Spleen (tissue), 7 donors: ENCODE measurements at regions not wholly inside any gene's neighbourhood (a gene's known extent, or its start where the extent isn't known, plus 50 kb on each side); places are given as distances from the start of the nearest gene placed in this dataset.

Source experiments
- POLR2A ChIP-seq, 3 donors: fragments of 450-650 bp; IDR thresholded peaks; one replicate each; pipeline ENCODE4 v1.5.1; 2017; ENCODE audit warnings: antibody characterized with exemption in 3 of 3, mild to moderate bottlenecking in 1 of 3
- POLR2AphosphoS5 ChIP-seq, 3 donors: sonication (generic); formaldehyde crosslinking; IDR thresholded peaks; one replicate each; pipeline ENCODE4 v1.5.1; 2017; ENCODE audit warnings: antibody characterized with exemption in 3 of 3
- TF ChIP-seq, protein P1 (sequence below), 11 experiments: fragments of 200-600 bp in 7 of 11; fragments of 450-650 bp in 4 of 11; sonication (generic) in 4 of 11; IDR thresholded peaks in 8 of 11; conservative IDR thresholded peaks in 3 of 11; 1 replicate in 7 of 11; 2 replicates in 4 of 11; pipeline versions ENCODE4 v1.4.0 to v1.8.0; 2016 to 2021; ENCODE audit warnings: antibody characterized with exemption in 11 of 11, inconsistent platforms in 4 of 11, mild to moderate bottlenecking in 1 of 11
- donor health status: DM: no; HTN: no; CAD: no; lungs with moderate emphysema.
- donor health status: DM: no; HTN: no; CAD: no.
- donor health status: DM: no; HTN: no; CAD: no.

- TF ChIP-seq, protein P1, sequence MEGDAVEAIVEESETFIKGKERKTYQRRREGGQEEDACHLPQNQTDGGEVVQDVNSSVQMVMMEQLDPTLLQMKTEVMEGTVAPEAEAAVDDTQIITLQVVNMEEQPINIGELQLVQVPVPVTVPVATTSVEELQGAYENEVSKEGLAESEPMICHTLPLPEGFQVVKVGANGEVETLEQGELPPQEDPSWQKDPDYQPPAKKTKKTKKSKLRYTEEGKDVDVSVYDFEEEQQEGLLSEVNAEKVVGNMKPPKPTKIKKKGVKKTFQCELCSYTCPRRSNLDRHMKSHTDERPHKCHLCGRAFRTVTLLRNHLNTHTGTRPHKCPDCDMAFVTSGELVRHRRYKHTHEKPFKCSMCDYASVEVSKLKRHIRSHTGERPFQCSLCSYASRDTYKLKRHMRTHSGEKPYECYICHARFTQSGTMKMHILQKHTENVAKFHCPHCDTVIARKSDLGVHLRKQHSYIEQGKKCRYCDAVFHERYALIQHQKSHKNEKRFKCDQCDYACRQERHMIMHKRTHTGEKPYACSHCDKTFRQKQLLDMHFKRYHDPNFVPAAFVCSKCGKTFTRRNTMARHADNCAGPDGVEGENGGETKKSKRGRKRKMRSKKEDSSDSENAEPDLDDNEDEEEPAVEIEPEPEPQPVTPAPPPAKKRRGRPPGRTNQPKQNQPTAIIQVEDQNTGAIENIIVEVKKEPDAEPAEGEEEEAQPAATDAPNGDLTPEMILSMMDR (IDR thresholded peaks at IDR 0.05 in 8 of 11, conservative IDR thresholded peaks at IDR 0.05 in 3 of 11) = no peak
- TF ChIP-seq POLR2A (IDR thresholded peaks at IDR 0.05) = no peak
- no peak for TF ChIP-seq POLR2AphosphoS5 (IDR thresholded peaks at IDR 0.05)
These were observed 151.7 kb downstream of the C3orf38 start for GRCh38 chr3:88301273-88301995.
